GM21367 (cell line): ENCODE measurements at regions not wholly inside any gene's neighbourhood (a gene's known extent, or its start where the extent isn't known, plus 50 kb on each side); places are given as distances from the start of the nearest gene placed in this dataset.

Experiments
- ATAC-seq: cut with Tn5 transposase; IDR thresholded peaks from one replicate; pipeline ENCODE4 v1.9.1; 2021; ENCODE audit not compliant: unreplicated experiment

GRCh38 chr7:115478426-115478825 is 552.1 kb downstream of the TFEC start:
- ATAC-seq: no peak

- no peak for ATAC-seq
These were observed 553.3 kb downstream of the TFEC start for GRCh38 chr7:115477193-115477651.

GRCh38 chr7:115476671-115477181 is 553.8 kb downstream of the TFEC start:
- ATAC-seq: no peak

- no peak for ATAC-seq
These were observed 554.0 kb downstream of the MDFIC start for GRCh38 chr7:115475761-115476385.

GRCh38 chr7:115475206-115475605 is 553.3 kb downstream of the MDFIC start:
- ATAC-seq: no peak

GRCh38 chr7:115474137-115474536 is 552.2 kb downstream of the MDFIC start:
- no peak for ATAC-seq

- ATAC-seq: no peak
These were observed 550.0 kb downstream of the MDFIC start for GRCh38 chr7:115471891-115472290.

- ATAC-seq: no peak
These were observed 540.6 kb downstream of the MDFIC start for GRCh38 chr7:115462301-115463015.

- no peak for ATAC-seq
These were observed 527.8 kb downstream of the MDFIC start for GRCh38 chr7:115449689-115450088.

- no peak for ATAC-seq
These were observed 525.6 kb downstream of the MDFIC start for GRCh38 chr7:115447495-115447894.

- no peak for ATAC-seq
These were observed 519.1 kb downstream of the MDFIC start for GRCh38 chr7:115441033-115441432.

GRCh38 chr7:115435178-115435577 is 513.3 kb downstream of the MDFIC start:
- ATAC-seq: peak; percentile 97

GRCh38 chr7:115429918-115430317 is 508.0 kb downstream of the MDFIC start:
- no peak for ATAC-seq

GRCh38 chr7:115417662-115418061 is 495.8 kb downstream of the MDFIC start:
- no peak for ATAC-seq

- peak; percentile 95 for ATAC-seq
These were observed 489.2 kb downstream of the MDFIC start for GRCh38 chr7:115410972-115411686.

- ATAC-seq: peak; percentile 20
These were observed 488.5 kb downstream of the MDFIC start for GRCh38 chr7:115410434-115410820.

GRCh38 chr7:115409682-115410433 is 488.0 kb downstream of the MDFIC start:
- ATAC-seq: no peak

- no peak for ATAC-seq
These were observed 484.3 kb downstream of the MDFIC start for GRCh38 chr7:115406219-115406618.

- no peak for ATAC-seq
These were observed 465.2 kb downstream of the MDFIC start for GRCh38 chr7:115387137-115387536.

- no peak for ATAC-seq
These were observed 457.4 kb downstream of the MDFIC start for GRCh38 chr7:115379321-115379720.

- ATAC-seq: peak; percentile 71
These were observed 447.1 kb downstream of the MDFIC start for GRCh38 chr7:115368998-115369397.
